ENCODE measurements at regions not wholly inside any gene's neighbourhood (a gene's known extent, or its start where the extent isn't known, plus 50 kb on each side); places are given as distances from the start of the nearest gene placed in this dataset.

- CTCF ChIA-PET: no interaction called here
- Mint-ChIP-seq H3K27ac (no peak overlapping the region), H3K4me3 (no peak overlapping the region)
Observed at GRCh38 chr5:87572611-87573010, 159.9 kb upstream of the CCNH start.

GRCh38 chr5:87572090-87572489 lies 159.4 kb upstream of the CCNH start:
- no peaks in the 10 kb centered on the region for H3K4me1 ChIP-seq (ENCODE audit: insufficient read depth, low read length)
- no peak for DNase-seq
- Mint-ChIP-seq H3K27ac (no peak overlapping the region), H3K27me3 (no peaks in the 10 kb centered on the region), H3K9me3 (no peaks in the 10 kb centered on the region), H3K4me3 (no peak overlapping the region), H3K36me3 (no peaks in the 10 kb centered on the region), H3K4me1 (no peaks in the 10 kb centered on the region)
- POLR2A ChIA-PET: no interaction called here
- CTCF ChIA-PET: no interaction called here
- no peak overlapping the region for H3K4me3 ChIP-seq (ENCODE audit: low read length)
- H3K36me3 ChIP-seq (ENCODE audit: insufficient read depth, low read length): no peaks in the 10 kb centered on the region
- no peak overlapping the region for H3K27ac ChIP-seq (ENCODE audit: low read depth, low read length)
- H3K9me3 ChIP-seq (ENCODE audit: low read length): no peaks in the 10 kb centered on the region
- no peaks in the 10 kb centered on the region for H3K27me3 ChIP-seq (ENCODE audit: insufficient read depth, low read length, poor library complexity, severe bottlenecking)

More at GRCh38 chr5:87572611-87573010, 159.9 kb upstream of the CCNH start:
- no peak overlapping the region for H3K27ac ChIP-seq (ENCODE audit: low read depth, low read length)
- H3K4me3 ChIP-seq (ENCODE audit: low read length): no peak overlapping the region
- no peak for DNase-seq
- no peaks in the 10 kb centered on the region for H3K9me3 ChIP-seq (ENCODE audit: low read length)
- H3K36me3 Mint-ChIP-seq: no peaks in the 10 kb centered on the region
- POLR2A ChIA-PET: no interaction called here
- no peaks in the 10 kb centered on the region for H3K9me3 Mint-ChIP-seq
- no peaks in the 10 kb centered on the region for H3K27me3 Mint-ChIP-seq
- H3K27me3 ChIP-seq (ENCODE audit: insufficient read depth, low read length, poor library complexity, severe bottlenecking): no peaks in the 10 kb centered on the region
- H3K36me3 ChIP-seq (ENCODE audit: insufficient read depth, low read length): no peaks in the 10 kb centered on the region
- no peaks in the 10 kb centered on the region for H3K4me1 Mint-ChIP-seq
- no peaks in the 10 kb centered on the region for H3K4me1 ChIP-seq (ENCODE audit: insufficient read depth, low read length)

GRCh38 chr5:87570366-87570765 lies 157.6 kb upstream of the CCNH start:
- no peaks in the 10 kb centered on the region for H3K4me1 ChIP-seq (ENCODE audit: insufficient read depth, low read length)
- POLR2A ChIA-PET: no interaction called here
- H3K36me3 ChIP-seq (ENCODE audit: insufficient read depth, low read length): no peaks in the 10 kb centered on the region
- CTCF ChIA-PET: no interaction called here
- H3K4me1 Mint-ChIP-seq: no peaks in the 10 kb centered on the region
- no peak overlapping the region for H3K27ac Mint-ChIP-seq
- no peaks in the 10 kb centered on the region for H3K36me3 Mint-ChIP-seq
- DNase-seq: no peak
- H3K4me3 Mint-ChIP-seq: no peak overlapping the region
- no peak overlapping the region for H3K4me3 ChIP-seq (ENCODE audit: low read length)
- no peaks in the 10 kb centered on the region for H3K9me3 ChIP-seq (ENCODE audit: low read length)
- H3K9me3 Mint-ChIP-seq: no peaks in the 10 kb centered on the region
- H3K27me3 ChIP-seq (ENCODE audit: insufficient read depth, low read length, poor library complexity, severe bottlenecking): no peaks in the 10 kb centered on the region
- no peak overlapping the region for H3K27ac ChIP-seq (ENCODE audit: low read depth, low read length)
- H3K27me3 Mint-ChIP-seq: peaks cover 3 to 9% of the 10 kb centered on the region in 2 donors

GRCh38 chr5:87562068-87562467 lies 149.3 kb upstream of the CCNH start:
- no peak overlapping the region for H3K4me3 Mint-ChIP-seq

GRCh38 chr5:87560528-87560927 lies 147.8 kb upstream of the CCNH start:
- H3K36me3 ChIP-seq (ENCODE audit: insufficient read depth, low read length): no peaks in the 10 kb centered on the region
- H3K4me3 ChIP-seq (ENCODE audit: low read length): no peak overlapping the region
- ChIA-PET CTCF (no interaction called here), POLR2A (no interaction called here)
- no peaks in the 10 kb centered on the region for H3K9me3 ChIP-seq (ENCODE audit: low read length)
- no peaks in the 10 kb centered on the region for H3K4me1 ChIP-seq (ENCODE audit: insufficient read depth, low read length)
- Mint-ChIP-seq H3K9me3 (peaks cover 0 to 2% (median 0%) of the 10 kb centered on the region in 5 donors), H3K4me1 (no peaks in the 10 kb centered on the region), H3K27me3 (peaks cover 2% of the 10 kb centered on the region in 2 donors), H3K4me3 (no peak overlapping the region), H3K36me3 (no peaks in the 10 kb centered on the region), H3K27ac (no peak overlapping the region)
- H3K27me3 ChIP-seq (ENCODE audit: insufficient read depth, low read length, poor library complexity, severe bottlenecking): no peaks in the 10 kb centered on the region
- no peak for DNase-seq
- no peak overlapping the region for H3K27ac ChIP-seq (ENCODE audit: low read depth, low read length)

More at GRCh38 chr5:87562068-87562467, 149.3 kb upstream of the CCNH start:
- Mint-ChIP-seq H3K9me3 (peaks cover 0 to 2% (median 0%) of the 10 kb centered on the region in 5 donors), H3K27ac (no peak overlapping the region), H3K36me3 (no peaks in the 10 kb centered on the region), H3K27me3 (peaks cover 6 to 9% of the 10 kb centered on the region in 2 donors), H3K4me1 (no peaks in the 10 kb centered on the region)
- ChIA-PET CTCF (no interaction called here), POLR2A (no interaction called here)
- H3K9me3 ChIP-seq (ENCODE audit: low read length): no peaks in the 10 kb centered on the region
- no peaks in the 10 kb centered on the region for H3K4me1 ChIP-seq (ENCODE audit: insufficient read depth, low read length)
- no peak overlapping the region for H3K4me3 ChIP-seq (ENCODE audit: low read length)
- H3K27me3 ChIP-seq (ENCODE audit: insufficient read depth, low read length, poor library complexity, severe bottlenecking): no peaks in the 10 kb centered on the region
- H3K36me3 ChIP-seq (ENCODE audit: insufficient read depth, low read length): no peaks in the 10 kb centered on the region
- DNase-seq: no peak
- H3K27ac ChIP-seq (ENCODE audit: low read depth, low read length): no peak overlapping the region

- Mint-ChIP-seq H3K4me1 (no peaks in the 10 kb centered on the region), H3K9me3 (peaks cover 3 to 5% (median 4%) of the 10 kb centered on the region in 5 donors), H3K36me3 (peaks cover 0 to 4% (median 0%) of the 10 kb centered on the region in 3 donors), H3K27me3 (peaks cover 3 to 4% of the 10 kb centered on the region in 2 donors), H3K27ac (no peak overlapping the region), H3K4me3 (no peak overlapping the region)
- H3K36me3 ChIP-seq (ENCODE audit: insufficient read depth, low read length): no peaks in the 10 kb centered on the region
- H3K4me3 ChIP-seq (ENCODE audit: low read length): no peak overlapping the region
- DNase-seq: no peak
- H3K27ac ChIP-seq (ENCODE audit: low read depth, low read length): no peak overlapping the region
- no peaks in the 10 kb centered on the region for H3K4me1 ChIP-seq (ENCODE audit: insufficient read depth, low read length)
- ChIA-PET CTCF (no interaction called here), POLR2A (no interaction called here)
- no peaks in the 10 kb centered on the region for H3K9me3 ChIP-seq (ENCODE audit: low read length)
- no peaks in the 10 kb centered on the region for H3K27me3 ChIP-seq (ENCODE audit: insufficient read depth, low read length, poor library complexity, severe bottlenecking)
Observed at GRCh38 chr5:87551911-87552310, 139.2 kb upstream of the CCNH start.

- no peak overlapping the region for H3K27ac Mint-ChIP-seq
- CTCF ChIA-PET: no interaction called here
- H3K36me3 Mint-ChIP-seq: no peaks in the 10 kb centered on the region
- peaks cover 0 to 4% of the 10 kb centered on the region in 2 donors for H3K27me3 Mint-ChIP-seq
- Histone ChIP-seq H3K4me1 (ENCODE audit: insufficient read depth, low read length) (no peaks in the 10 kb centered on the region), H3K4me3 (ENCODE audit: low read length) (no peak overlapping the region), H3K9me3 (ENCODE audit: low read length) (no peaks in the 10 kb centered on the region), H3K27ac (ENCODE audit: low read depth, low read length) (no peak overlapping the region), H3K27me3 (ENCODE audit: insufficient read depth, low read length, poor library complexity, severe bottlenecking) (no peaks in the 10 kb centered on the region), H3K36me3 (ENCODE audit: insufficient read depth, low read length) (no peaks in the 10 kb centered on the region)
- no peak overlapping the region for H3K4me3 Mint-ChIP-seq
- H3K4me1 Mint-ChIP-seq: no peaks in the 10 kb centered on the region
- DNase-seq: no peak
- POLR2A ChIA-PET: no interaction called here
- H3K9me3 Mint-ChIP-seq: no peaks in the 10 kb centered on the region
Observed at GRCh38 chr5:87541676-87542075, 128.9 kb upstream of the CCNH start.

- H3K27ac ChIP-seq (ENCODE audit: low read depth, low read length): no peak overlapping the region
- Mint-ChIP-seq H3K27me3 (peaks cover 3 to 4% of the 10 kb centered on the region in 2 donors), H3K9me3 (no peaks in the 10 kb centered on the region), H3K36me3 (no peaks in the 10 kb centered on the region), H3K27ac (no peak overlapping the region), H3K4me1 (no peaks in the 10 kb centered on the region), H3K4me3 (no peak overlapping the region)
- no peaks in the 10 kb centered on the region for H3K27me3 ChIP-seq (ENCODE audit: insufficient read depth, low read length, poor library complexity, severe bottlenecking)
- no peaks in the 10 kb centered on the region for H3K36me3 ChIP-seq (ENCODE audit: insufficient read depth, low read length)
- no peaks in the 10 kb centered on the region for H3K4me1 ChIP-seq (ENCODE audit: insufficient read depth, low read length)
- ChIA-PET CTCF (no interaction called here), POLR2A (no interaction called here)
- H3K4me3 ChIP-seq (ENCODE audit: low read length): no peak overlapping the region
- no peaks in the 10 kb centered on the region for H3K9me3 ChIP-seq (ENCODE audit: low read length)
- DNase-seq: no peak
Observed at GRCh38 chr5:87541033-87541432, 128.3 kb upstream of the CCNH start.

GRCh38 chr5:87539839-87540238 lies 127.1 kb upstream of the CCNH start:
- Histone ChIP-seq H3K4me3 (ENCODE audit: low read length) (no peak overlapping the region), H3K36me3 (ENCODE audit: insufficient read depth, low read length) (no peaks in the 10 kb centered on the region), H3K27me3 (ENCODE audit: insufficient read depth, low read length, poor library complexity, severe bottlenecking) (no peaks in the 10 kb centered on the region), H3K27ac (ENCODE audit: low read depth, low read length) (no peak overlapping the region), H3K4me1 (ENCODE audit: insufficient read depth, low read length) (no peaks in the 10 kb centered on the region), H3K9me3 (ENCODE audit: low read length) (no peaks in the 10 kb centered on the region)
- no peaks in the 10 kb centered on the region for H3K9me3 Mint-ChIP-seq
- H3K36me3 Mint-ChIP-seq: no peaks in the 10 kb centered on the region
- POLR2A ChIA-PET: no interaction called here
- no peaks in the 10 kb centered on the region for H3K4me1 Mint-ChIP-seq
- CTCF ChIA-PET: no interaction called here
- no peak for DNase-seq
- no peak overlapping the region for H3K4me3 Mint-ChIP-seq
- no peak overlapping the region for H3K27ac Mint-ChIP-seq
- peaks cover 3 to 4% of the 10 kb centered on the region in 2 donors for H3K27me3 Mint-ChIP-seq
